HG02610 (cell line): ENCODE measurements at regions not wholly inside any gene's neighbourhood (a gene's known extent, or its start where the extent isn't known, plus 50 kb on each side); places are given as distances from the start of the nearest gene placed in this dataset.

Source experiments
- ATAC-seq: cut with Tn5 transposase; IDR thresholded peaks from one replicate; pipeline ENCODE4 v1.9.1; 2021; ENCODE audit warnings: mild to moderate bottlenecking, moderate library complexity; ENCODE audit not compliant: unreplicated experiment

GRCh38 chr4:123259676-123260646 is 136.6 kb upstream of the SPRY1 start:
- ATAC-seq = no peak

DNA sequence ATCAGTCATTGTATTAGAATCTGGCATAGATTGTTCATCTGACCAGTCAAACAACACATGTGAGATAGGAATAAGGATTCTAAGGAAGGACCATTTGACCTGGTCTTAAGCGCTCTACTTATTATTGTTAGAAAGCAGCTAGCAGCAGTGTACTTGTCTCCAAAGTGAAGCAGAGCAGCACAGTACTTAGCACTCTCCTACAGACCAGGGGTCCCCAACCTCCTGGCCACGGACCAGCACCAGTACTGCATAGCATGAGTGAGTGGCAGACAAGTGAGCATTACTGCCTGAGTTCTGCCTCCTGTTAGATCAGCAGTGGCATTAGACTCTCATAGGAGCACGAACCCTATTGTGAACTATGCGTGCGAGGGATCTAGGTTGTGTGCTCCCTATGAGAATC is 135.9 kb upstream of the SPRY1 start:
- ATAC-seq = no peak

DNA sequence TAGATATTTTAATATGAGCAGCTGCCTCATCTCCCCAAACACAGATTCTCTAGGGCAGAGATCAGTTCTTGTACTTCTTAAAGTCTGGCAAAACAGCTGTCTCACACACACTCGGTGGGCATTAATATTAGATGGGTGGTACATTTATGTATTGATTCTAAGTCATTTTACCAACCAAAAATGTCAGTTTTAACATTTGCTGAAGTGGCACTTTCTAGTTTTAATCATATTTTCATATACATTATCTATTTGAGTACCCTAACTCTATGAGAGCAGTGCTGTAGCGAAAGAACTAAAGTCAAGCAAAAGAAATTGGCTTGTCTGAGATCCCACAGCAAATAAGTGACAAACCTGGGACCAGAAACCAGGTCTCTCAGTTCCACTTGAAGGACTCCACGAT is 134.5 kb upstream of the SPRY1 start:
- no peak for ATAC-seq

- ATAC-seq = no peak
Measured at GRCh38 chr4:123265443-123265842, 131.2 kb upstream of the SPRY1 start.

- ATAC-seq = no peak
Measured at GRCh38 chr4:123266221-123266620, 130.4 kb upstream of the SPRY1 start.

- no peak for ATAC-seq
Measured at GRCh38 chr4:123278755-123279154, 117.8 kb upstream of the SPRY1 start.

- no peak for ATAC-seq
Measured at GRCh38 chr4:123283371-123283895, 113.2 kb upstream of the SPRY1 start.

- no peak for ATAC-seq
Measured at GRCh38 chr4:123284168-123284567, 112.4 kb upstream of the SPRY1 start.

GRCh38 chr4:123286903-123287466 is 109.6 kb upstream of the SPRY1 start:
- no peak for ATAC-seq

DNA sequence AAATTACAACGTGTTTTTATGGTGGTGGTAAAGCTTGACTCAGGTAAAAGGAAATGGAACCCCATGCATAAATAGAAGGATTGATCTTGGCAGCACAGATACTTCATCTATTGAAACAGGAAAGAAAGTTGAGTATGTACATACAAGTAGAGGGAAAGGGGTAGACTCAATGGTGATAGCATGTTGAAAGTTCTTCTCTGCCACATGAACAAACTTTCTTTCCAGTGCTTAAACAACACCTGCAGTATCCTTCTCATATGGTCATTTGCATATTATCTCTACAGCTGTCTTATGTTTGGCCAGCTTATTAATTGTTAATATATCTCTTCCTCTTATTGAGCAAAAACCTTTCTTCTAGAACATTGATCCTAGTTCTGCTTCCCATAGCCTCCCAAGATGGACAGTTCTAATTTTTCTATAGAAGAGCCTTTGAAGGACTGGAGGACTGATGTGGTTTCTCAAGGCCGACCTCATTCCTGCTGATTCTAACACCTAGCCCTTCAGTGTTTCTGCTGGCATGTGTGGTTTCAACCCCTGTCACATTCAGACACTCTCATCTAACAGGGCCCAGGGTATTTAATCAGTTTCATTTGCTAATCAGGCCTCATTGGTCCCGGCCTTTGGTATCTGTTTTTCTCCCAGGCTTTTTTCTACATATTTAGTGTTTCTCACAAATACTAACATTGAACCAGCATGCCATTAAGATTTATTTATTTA is 108.1 kb upstream of the SPRY1 start:
- peak; percentile 59 for ATAC-seq

- no peak for ATAC-seq
Measured at GRCh38 chr4:123291329-123291728, 105.3 kb upstream of the SPRY1 start.

- no peak for ATAC-seq
Measured at GRCh38 chr4:123297836-123298235, 98.8 kb upstream of the SPRY1 start.

DNA sequence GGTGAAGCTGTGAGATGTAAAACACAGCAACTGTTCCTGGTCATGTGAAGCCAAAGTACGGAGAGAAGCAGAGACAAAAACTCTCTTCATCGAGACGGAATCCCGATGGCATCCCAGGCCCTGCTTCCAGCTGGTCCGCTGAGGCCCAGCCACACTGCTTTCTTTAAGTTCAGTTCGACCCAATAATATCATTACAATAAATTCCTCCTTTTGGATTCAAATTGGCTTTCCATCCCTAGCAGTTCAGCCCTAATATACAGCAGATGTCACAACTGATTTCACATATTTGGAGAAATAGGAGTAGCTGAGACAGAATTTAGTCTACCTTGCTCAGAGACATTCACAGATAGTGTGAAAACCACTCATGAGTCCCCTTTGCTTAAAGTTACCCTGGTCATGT is 98.3 kb upstream of the SPRY1 start:
- ATAC-seq = no peak

DNA sequence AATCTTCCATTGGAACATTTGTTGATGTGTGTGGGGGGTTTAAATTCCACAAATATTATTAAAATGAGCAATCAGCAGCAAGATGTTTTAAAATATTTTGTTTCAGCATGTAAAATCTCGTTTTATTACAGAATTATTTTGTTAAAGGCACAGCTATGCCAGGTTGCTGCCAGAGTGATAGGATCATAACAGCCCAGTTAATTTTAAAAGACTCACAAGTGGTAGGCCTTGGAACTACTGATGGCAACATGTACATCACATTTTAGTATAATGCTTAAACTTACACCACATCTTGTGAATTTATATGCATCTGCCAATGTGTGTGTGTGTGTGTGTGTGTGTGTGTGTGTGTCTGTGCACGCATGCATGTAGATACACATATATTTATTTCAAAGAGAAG is 97.8 kb upstream of the SPRY1 start:
- no peak for ATAC-seq

- peak; percentile 38 for ATAC-seq
Measured at GRCh38 chr4:123299212-123299691, 97.3 kb upstream of the SPRY1 start.

DNA sequence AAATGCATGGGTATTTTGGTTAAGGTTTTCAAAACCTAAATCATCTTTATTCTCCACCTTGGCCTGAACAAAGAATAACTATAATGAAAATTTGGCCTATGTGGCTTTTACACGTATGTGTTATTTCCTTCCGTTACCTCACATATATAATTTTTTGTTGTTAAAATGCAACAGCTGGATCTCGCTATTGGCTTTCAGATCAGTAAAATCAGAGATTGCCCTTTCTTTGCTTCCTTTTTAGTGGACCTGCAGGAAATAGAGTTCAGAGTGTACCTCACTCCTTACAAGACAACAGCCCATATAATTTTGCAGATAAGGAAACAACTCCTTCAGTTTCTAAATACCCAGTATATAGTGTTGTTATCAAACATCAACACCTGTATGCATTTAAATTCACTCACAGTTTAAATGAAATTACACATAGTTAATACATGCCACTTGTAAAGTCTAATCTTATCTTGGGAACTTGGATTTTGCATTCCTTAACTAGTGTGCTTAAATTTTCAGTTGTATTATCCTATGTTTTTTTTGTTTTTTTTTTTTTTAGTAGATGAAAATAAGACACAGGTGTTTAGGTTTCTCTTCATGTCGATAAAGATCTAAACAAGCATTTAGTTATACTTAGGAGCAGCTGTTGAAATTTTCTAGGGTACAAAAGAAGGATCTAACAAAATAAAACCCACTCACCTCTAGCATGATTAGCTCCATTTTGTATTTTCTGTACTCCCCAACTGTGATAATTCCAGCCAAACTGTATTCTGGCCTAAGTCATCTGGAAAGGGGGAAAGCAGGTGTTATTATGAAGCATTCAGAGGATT is 96.2 kb upstream of the SPRY1 start:
- ATAC-seq = peak; percentile 78

- ATAC-seq = no peak
Measured at GRCh38 chr4:123301923-123302322, 94.7 kb upstream of the SPRY1 start.

DNA sequence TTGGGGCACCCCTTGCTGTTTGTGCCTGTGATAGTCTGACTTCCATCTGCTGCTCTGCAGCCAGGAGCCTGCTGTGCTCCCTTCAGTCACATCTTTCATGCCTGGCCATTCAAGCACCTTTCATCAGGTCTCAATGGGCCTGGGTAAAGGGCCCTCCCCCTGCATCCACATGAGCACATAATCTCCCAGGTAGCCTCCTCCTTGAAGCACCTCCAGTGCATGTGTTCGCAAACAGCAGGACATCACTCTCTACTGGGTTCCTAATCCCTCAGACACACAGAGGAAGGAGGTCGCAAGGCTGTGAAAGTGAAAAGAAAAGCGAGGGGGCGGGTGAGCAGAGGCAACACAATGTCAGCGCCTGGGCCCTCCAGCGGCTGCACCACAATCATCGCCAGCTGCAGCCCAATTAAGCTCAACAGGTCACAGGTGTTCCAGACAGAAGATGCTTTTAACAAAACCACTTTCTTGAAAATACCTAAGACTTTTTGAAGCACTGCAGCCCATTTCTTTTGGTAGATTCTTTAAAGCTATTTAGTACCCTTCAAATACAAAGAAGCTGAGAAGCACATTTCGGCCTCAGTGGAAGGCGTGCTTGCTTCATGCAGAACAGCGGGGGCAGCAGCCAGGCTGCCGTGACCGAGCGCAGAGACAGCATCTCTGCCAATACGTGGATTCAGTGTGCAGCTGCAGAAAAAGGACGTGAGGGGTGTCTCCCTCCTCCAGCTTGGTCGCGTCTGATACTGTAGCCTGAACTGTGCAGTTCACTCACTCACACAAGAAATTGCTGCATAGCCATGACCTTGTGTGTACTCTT is 92.2 kb upstream of the SPRY1 start:
- ATAC-seq = no peak

- ATAC-seq = no peak
Measured at GRCh38 chr4:123305736-123306135, 90.9 kb upstream of the SPRY1 start.

GRCh38 chr4:123306769-123307168 is 89.8 kb upstream of the SPRY1 start:
- no peak for ATAC-seq
